GM23338 (cell line): ENCODE measurements at regions not wholly inside any gene's neighbourhood (a gene's known extent, or its start where the extent isn't known, plus 50 kb on each side); places are given as distances from the start of the nearest gene placed in this dataset.

Experiments
- ATAC-seq: fragments of 200-7000 bp; cut with Tn5 transposase; 3 replicates; pipeline ENCODE4 v1.9.1; 2020
- DNase-seq: peaks from one replicate; pipeline ENCODE4 v3.0.0-alpha.2; 2015; ENCODE audit warnings: low spot score
- H2AFZ ChIP-seq: fragments of 200-600 bp; sonication (generic); 2 replicates; pipeline ENCODE4 v1.8.0; 2016; ENCODE audit warnings: antibody characterized with exemption, mild to moderate bottlenecking, moderate library complexity
- H3F3A ChIP-seq: fragments of 200-600 bp; sonication (generic); replicated peaks from 2 replicates; pipeline ENCODE4 v1.8.0; 2017; ENCODE audit warnings: antibody characterized with exemption, mixed run types, low read depth
- H3K27ac ChIP-seq: fragments of 200-600 bp; sonication (generic); 2 replicates; pipeline ENCODE4 v1.6.1; 2016; ENCODE audit warnings: low read depth
- H3K27me3 ChIP-seq: fragments of 200-600 bp; sonication (generic); 2 replicates; pipeline ENCODE4 v1.8.0; 2016; ENCODE audit warnings: mild to moderate bottlenecking, mixed run types, moderate library complexity; ENCODE audit not compliant: insufficient read depth
- H3K36me3 ChIP-seq: fragments of 200-600 bp; sonication (generic); 2 replicates; pipeline ENCODE4 v1.8.0; 2016; ENCODE audit warnings: mild to moderate bottlenecking; ENCODE audit not compliant: insufficient read depth
- H3K4me1 ChIP-seq: fragments of 200-600 bp; sonication (generic); 2 replicates; pipeline ENCODE4 v1.8.0; 2016; ENCODE audit warnings: mild to moderate bottlenecking, moderate library complexity; ENCODE audit not compliant: insufficient read depth
- H3K4me2 ChIP-seq: fragments of 200-600 bp; sonication (generic); 2 replicates; pipeline ENCODE4 v1.7.1; 2017; ENCODE audit warnings: mixed run types
- H3K4me3 ChIP-seq: fragments of 200-600 bp; sonication (generic); 2 replicates; pipeline ENCODE4 v1.6.1; 2016; ENCODE audit warnings: mixed run types
- H3K79me2 ChIP-seq: fragments of 200-600 bp; sonication (generic); replicated peaks from 2 replicates; pipeline ENCODE4 v1.8.0; 2017; ENCODE audit warnings: mild to moderate bottlenecking; ENCODE audit not compliant: insufficient read depth
- H3K9me2 ChIP-seq: fragments of 200-600 bp; sonication (generic); 2 replicates; pipeline ENCODE4 v1.8.0; 2017; ENCODE audit not compliant: insufficient read depth
- H4K20me1 ChIP-seq: fragments of 200-600 bp; sonication (generic); replicated peaks from 2 replicates; pipeline ENCODE4 v1.8.0; 2017; ENCODE audit warnings: mild to moderate bottlenecking; ENCODE audit not compliant: insufficient read depth
- H3K27ac Mint-ChIP-seq: 2 replicates; pipeline ENCODE4 v1.8.0; 2020; ENCODE audit warnings: inconsistent platforms, mild to moderate bottlenecking, moderate library complexity, mixed read lengths
- H3K27me3 Mint-ChIP-seq: 3 replicates; pipeline ENCODE4 v1.8.0; 2022; ENCODE audit warnings: low read depth, mild to moderate bottlenecking, moderate library complexity, mixed read lengths, inconsistent platforms; ENCODE audit not compliant: insufficient read depth, poor library complexity
- H3K36me3 Mint-ChIP-seq: 3 replicates; pipeline ENCODE4 v1.8.0; 2021; ENCODE audit warnings: low read depth, mild to moderate bottlenecking, inconsistent platforms, moderate library complexity, mixed read lengths
- H3K4me1 Mint-ChIP-seq: 3 replicates; pipeline ENCODE4 v1.8.0; 2020; ENCODE audit warnings: mild to moderate bottlenecking, inconsistent platforms, mixed read lengths
- H3K4me3 Mint-ChIP-seq: 3 replicates; pipeline ENCODE4 v1.8.0; 2021; ENCODE audit warnings: moderate library complexity, mild to moderate bottlenecking, inconsistent platforms, mixed read lengths
- H3K9me3 Mint-ChIP-seq: 3 replicates; pipeline ENCODE4 v1.8.0; 2020; ENCODE audit warnings: moderate library complexity, mild to moderate bottlenecking, inconsistent platforms, mixed read lengths
- ETS1 ChIP-seq: IDR thresholded peaks from 2 replicates; pipeline ENCODE4 v1.6.1; 2016; ENCODE audit warnings: antibody characterized with exemption
- EZH2 ChIP-seq: fragments of 200-600 bp; sonication (generic); IDR thresholded peaks from one replicate; pipeline ENCODE4 v1.8.0; 2017; ENCODE audit warnings: antibody characterized with exemption, mild to moderate bottlenecking, low read depth; ENCODE audit not compliant: unreplicated experiment
- EZH2phosphoT487 ChIP-seq: fragments of 200-600 bp; sonication (generic); IDR thresholded peaks from one replicate; pipeline ENCODE4 v1.8.1; 2018; ENCODE audit warnings: antibody characterized with exemption; ENCODE audit not compliant: unreplicated experiment
- JUNB ChIP-seq: IDR thresholded peaks from one replicate; pipeline ENCODE4 v1.6.1; 2016; ENCODE audit warnings: antibody characterized with exemption; ENCODE audit not compliant: unreplicated experiment
- NANOG ChIP-seq: IDR thresholded peaks from 2 replicates; pipeline ENCODE4 v1.6.1; 2016; ENCODE audit warnings: antibody characterized with exemption, borderline replicate concordance
- REST ChIP-seq: IDR thresholded peaks from one replicate; pipeline ENCODE4 v1.6.1; 2018; ENCODE audit warnings: antibody characterized with exemption; ENCODE audit not compliant: unreplicated experiment
- ZNF114 ChIP-seq: fragments of 250-450 bp; sonication (Bioruptor Pico); IDR thresholded peaks from 2 replicates; pipeline ENCODE4 v1.5.0; 2020; ENCODE audit warnings: mild to moderate bottlenecking, moderate library complexity
- ZNF331 ChIP-seq: fragments of 250-450 bp; sonication (Bioruptor Pico); IDR thresholded peaks from 2 replicates; pipeline ENCODE4 v1.5.0; 2020; ENCODE audit warnings: low read depth, mild to moderate bottlenecking, moderate library complexity
- ZNF462 ChIP-seq: fragments of 250-450 bp; sonication (Bioruptor Pico); IDR thresholded peaks from 2 replicates; pipeline ENCODE4 v1.5.0; 2020; ENCODE audit warnings: mild to moderate bottlenecking, moderate library complexity

- no peak for TF ChIP-seq REST
- TF ChIP-seq ZNF331 (CRISPR knock-in tag): no peak
- no peak for TF ChIP-seq JUNB
Measured at GRCh38 chr2:176495826-176496225, 226.6 kb downstream of the MTX2 start (continued).

DNA sequence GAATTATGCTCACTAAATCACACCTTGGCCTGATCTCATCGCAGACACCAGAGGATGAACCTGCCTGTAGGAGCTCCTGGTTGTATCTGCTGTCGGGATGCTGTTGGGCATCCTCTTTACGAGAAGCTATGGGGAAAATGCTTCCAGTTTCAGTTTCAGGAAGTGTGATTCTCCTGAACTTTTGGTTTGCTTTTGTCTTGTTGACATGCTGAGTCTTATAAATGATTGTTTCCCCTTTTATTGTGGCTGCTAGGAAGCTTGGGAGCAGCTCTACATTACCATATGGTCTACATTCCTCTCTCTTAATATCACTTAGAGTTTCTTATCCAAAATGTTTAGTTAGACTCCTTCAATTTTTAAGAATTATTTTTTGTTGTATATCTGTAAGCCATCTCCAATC is 227.5 kb downstream of the MTX2 start:
- no peaks in the 10 kb centered on the region for H4K20me1 ChIP-seq
- no peak overlapping the region for H3K27ac Mint-ChIP-seq
- no peaks in the 10 kb centered on the region for H3K9me3 Mint-ChIP-seq
- no peak overlapping the region for H3K27ac ChIP-seq
- no peaks in the 10 kb centered on the region for H3K79me2 ChIP-seq
- ATAC-seq: no peak
- no peaks in the 10 kb centered on the region for H3F3A ChIP-seq
- no peak overlapping the region for H2AFZ ChIP-seq
- H3K27me3 Mint-ChIP-seq: peaks cover 2% of the 10 kb centered on the region
- H3K36me3 ChIP-seq: no peaks in the 10 kb centered on the region
- no peaks in the 10 kb centered on the region for H3K4me1 ChIP-seq
- no peaks in the 10 kb centered on the region; the same call in 2 of the 3 replicates for H3K4me1 Mint-ChIP-seq
- DNase-seq: no peak
- H3K36me3 Mint-ChIP-seq: no peaks in the 10 kb centered on the region
- no peaks in the 10 kb centered on the region for H3K9me2 ChIP-seq
- H3K4me2 ChIP-seq: no peak overlapping the region
- no peak overlapping the region for H3K4me3 ChIP-seq
- no peaks in the 10 kb centered on the region; the same call in 1 of the 2 replicates for H3K27me3 ChIP-seq
- no peak overlapping the region for H3K4me3 Mint-ChIP-seq
- TF ChIP-seq ZNF462: no peak
- no peak for TF ChIP-seq ZNF331 (CRISPR knock-in tag)
- no peak for TF ChIP-seq NANOG
- TF ChIP-seq ETS1: no peak
- TF ChIP-seq ZNF114 (CRISPR knock-in tag): no peak
- TF ChIP-seq EZH2: no peak
- TF ChIP-seq JUNB: no peak
- TF ChIP-seq REST: no peak
- TF ChIP-seq EZH2phosphoT487: no peak
